ENCODE measurements at regions not wholly inside any gene's neighbourhood (a gene's known extent, or its start where the extent isn't known, plus 50 kb on each side); places are given as distances from the start of the nearest gene placed in this dataset.
"Not testable (repeated sequence)": the region's sequence is repeated elsewhere in the genome, so short reads cannot be mapped to it uniquely, and the experiment has no call there.

- no peak for DNase-seq
Measured at GRCh38 chr10:28186887-28187578, 115.8 kb downstream of the MPP7 start.

GRCh38 chr10:28186461-28186860 is 116.4 kb downstream of the MPP7 start:
- no peak for DNase-seq

GRCh38 chr10:28184810-28185209 is 118.1 kb downstream of the MPP7 start:
- DNase-seq, result no peak

- DNase-seq, result no peak
Measured at GRCh38 chr10:28181478-28182096, 121.3 kb downstream of the MPP7 start.

- no peak for DNase-seq
Measured at GRCh38 chr10:28180654-28181053, 122.2 kb downstream of the MPP7 start.

- no peak for DNase-seq
Measured at GRCh38 chr10:28179743-28180099, 123.1 kb downstream of the MPP7 start.

GRCh38 chr10:28179006-28179742 is 123.7 kb downstream of the MPP7 start:
- peak; percentile 33 to 63 for DNase-seq

GRCh38 chr10:28177944-28178637 is 124.8 kb downstream of the MPP7 start:
- no peak for DNase-seq

GRCh38 chr10:28176498-28176897 is 126.4 kb downstream of the MPP7 start:
- DNase-seq, result not testable (repeated sequence)

GRCh38 chr10:28172223-28172610 is 130.6 kb downstream of the MPP7 start:
- no peak for DNase-seq

GRCh38 chr10:28171468-28172222 is 131.2 kb downstream of the MPP7 start:
- no peak for DNase-seq

GRCh38 chr10:28169525-28169924 is 133.3 kb downstream of the MPP7 start:
- DNase-seq, result no peak

- DNase-seq, result no peak
Measured at GRCh38 chr10:28160866-28161405, 141.9 kb downstream of the MPP7 start.

GRCh38 chr10:28157379-28157778 is 145.5 kb downstream of the MPP7 start:
- no peak for DNase-seq

- no peak for DNase-seq
Measured at GRCh38 chr10:28155726-28156125, 147.1 kb downstream of the MPP7 start.

GRCh38 chr10:28151636-28152035 is 151.2 kb downstream of the MPP7 start:
- no peak for DNase-seq

- no peak for DNase-seq
Measured at GRCh38 chr10:28149746-28150145, 150.9 kb upstream of the ODAD2 start.

- DNase-seq, result no peak
Measured at GRCh38 chr10:28147706-28148105, 148.8 kb upstream of the ODAD2 start.

GRCh38 chr10:28139138-28139537 is 140.3 kb upstream of the ODAD2 start:
- DNase-seq, result no peak

GRCh38 chr10:28137907-28138880 is 139.3 kb upstream of the ODAD2 start:
- no peak for DNase-seq

- DNase-seq, result no peak
Measured at GRCh38 chr10:28135258-28135657, 136.4 kb upstream of the ODAD2 start.
